Erythroblast (primary cell): ENCODE measurements at regions not wholly inside any gene's neighbourhood (a gene's known extent, or its start where the extent isn't known, plus 50 kb on each side); places are given as distances from the start of the nearest gene placed in this dataset.

ENCODE experiments used
- GATA1 ChIP-seq: IDR thresholded peaks from 2 replicates; pipeline ENCODE4 v1.6.1; 2011; ENCODE audit warnings: low read depth, mild to moderate bottlenecking, control low read depth, low read length, moderate library complexity
- POLR2A ChIP-seq: IDR thresholded peaks from 2 replicates; pipeline ENCODE4 v1.6.1; 2011; ENCODE audit warnings: mild to moderate bottlenecking, low read length

DNA sequence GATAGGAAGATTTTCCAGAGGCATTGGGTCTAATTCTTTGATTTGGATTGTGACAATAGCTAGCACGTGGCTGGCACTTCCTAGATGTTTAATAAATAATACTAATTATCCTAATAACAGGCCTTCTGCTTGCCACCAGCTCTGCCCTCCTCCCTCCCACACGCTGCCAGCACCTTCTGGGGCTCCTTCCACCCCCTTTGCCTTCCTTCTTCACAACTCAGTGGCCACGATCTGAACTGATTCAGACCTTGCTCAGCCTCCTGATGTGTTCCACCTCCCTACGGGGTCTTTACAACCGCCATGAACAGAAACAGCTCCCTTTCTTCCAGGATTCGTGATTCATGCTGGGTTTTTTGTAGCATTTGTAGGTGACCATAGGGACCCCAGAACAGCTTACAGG lies 310.3 kb upstream of the HS6ST1 start:
- TF ChIP-seq POLR2A: no peak
- TF ChIP-seq GATA1: no peak
